KMS-11 (cell line): ENCODE measurements at regions not wholly inside any gene's neighbourhood (a gene's known extent, or its start where the extent isn't known, plus 50 kb on each side); places are given as distances from the start of the nearest gene placed in this dataset.

Source experiments
- H2AFZ ChIP-seq: fragments of 200-600 bp; sonication (generic); 2 replicates; pipeline ENCODE4 v1.6.1; 2016; ENCODE audit warnings: antibody characterized with exemption, mixed run types, low read depth
- H3K27ac ChIP-seq: fragments of 200-600 bp; sonication (generic); 2 replicates; pipeline ENCODE4 v1.6.1; 2016; ENCODE audit warnings: mild to moderate bottlenecking, mixed run types
- H3K27me3 ChIP-seq: fragments of 200-600 bp; sonication (generic); 2 replicates; pipeline ENCODE4 v1.6.1; 2017; ENCODE audit warnings: mild to moderate bottlenecking, low read depth, mixed run types, moderate library complexity; ENCODE audit not compliant: insufficient read depth
- H3K36me3 ChIP-seq: fragments of 200-600 bp; sonication (generic); 2 replicates; pipeline ENCODE4 v1.6.1; 2017; ENCODE audit warnings: mild to moderate bottlenecking, mixed run types; ENCODE audit not compliant: insufficient read depth
- H3K4me1 ChIP-seq: fragments of 200-600 bp; sonication (generic); 2 replicates; pipeline ENCODE4 v1.6.1; 2016; ENCODE audit warnings: mild to moderate bottlenecking, low read depth, mixed run types; ENCODE audit not compliant: poor library complexity, severe bottlenecking
- H3K4me2 ChIP-seq: fragments of 200-600 bp; sonication (generic); 2 replicates; pipeline ENCODE4 v1.7.0; 2016; ENCODE audit warnings: mild to moderate bottlenecking, mixed run types
- H3K4me3 ChIP-seq: fragments of 200-600 bp; sonication (generic); IDR thresholded peaks from 2 replicates; pipeline ENCODE4 v1.6.1; 2017; ENCODE audit warnings: low read depth, low read length, mixed read lengths; ENCODE audit not compliant: insufficient read depth
- H3K79me2 ChIP-seq: fragments of 200-600 bp; sonication (generic); 2 replicates; pipeline ENCODE4 v1.6.1; 2016; ENCODE audit warnings: low read depth, mixed run types; ENCODE audit not compliant: insufficient read depth
- H3K9ac ChIP-seq: fragments of 200-600 bp; sonication (generic); 2 replicates; pipeline ENCODE4 v1.6.1; 2016; ENCODE audit warnings: mild to moderate bottlenecking, mixed run types
- H4K20me1 ChIP-seq: fragments of 200-600 bp; sonication (generic); 2 replicates; pipeline ENCODE4 v1.6.1; 2016; ENCODE audit warnings: mild to moderate bottlenecking, mixed run types; ENCODE audit not compliant: insufficient read depth
- TF ChIP-seq, protein P1 (sequence below): fragments of 200-600 bp; sonication (generic); conservative IDR thresholded peaks from 2 replicates; pipeline ENCODE4 v1.6.1; 2017; ENCODE audit warnings: low read depth, mild to moderate bottlenecking, antibody characterized with exemption, low read length, moderate library complexity, mixed read lengths

GRCh38 chr22:48089601-48090331 lies 1327.3 kb downstream of the TBC1D22A start:
- Histone ChIP-seq H3K4me1 (no peaks in the 10 kb centered on the region), H3K4me3 (no peak overlapping the region), H3K9ac (no peak overlapping the region)

GRCh38 chr22:48088926-48089536 lies 1326.6 kb downstream of the TBC1D22A start:
- Histone ChIP-seq H3K9ac (no peak overlapping the region), H3K4me1 (no peaks in the 10 kb centered on the region), H3K4me2 (no peak overlapping the region), H2AFZ (no peak overlapping the region), H3K27ac (no peak overlapping the region), H3K79me2 (no peaks in the 10 kb centered on the region), H3K36me3 (no peaks in the 10 kb centered on the region), H3K27me3 (peaks cover 3% of the 10 kb centered on the region; the same call in 1 of the 2 replicates), H3K4me3 (no peak overlapping the region), H4K20me1 (no peaks in the 10 kb centered on the region)
- TF ChIP-seq, protein P1, sequence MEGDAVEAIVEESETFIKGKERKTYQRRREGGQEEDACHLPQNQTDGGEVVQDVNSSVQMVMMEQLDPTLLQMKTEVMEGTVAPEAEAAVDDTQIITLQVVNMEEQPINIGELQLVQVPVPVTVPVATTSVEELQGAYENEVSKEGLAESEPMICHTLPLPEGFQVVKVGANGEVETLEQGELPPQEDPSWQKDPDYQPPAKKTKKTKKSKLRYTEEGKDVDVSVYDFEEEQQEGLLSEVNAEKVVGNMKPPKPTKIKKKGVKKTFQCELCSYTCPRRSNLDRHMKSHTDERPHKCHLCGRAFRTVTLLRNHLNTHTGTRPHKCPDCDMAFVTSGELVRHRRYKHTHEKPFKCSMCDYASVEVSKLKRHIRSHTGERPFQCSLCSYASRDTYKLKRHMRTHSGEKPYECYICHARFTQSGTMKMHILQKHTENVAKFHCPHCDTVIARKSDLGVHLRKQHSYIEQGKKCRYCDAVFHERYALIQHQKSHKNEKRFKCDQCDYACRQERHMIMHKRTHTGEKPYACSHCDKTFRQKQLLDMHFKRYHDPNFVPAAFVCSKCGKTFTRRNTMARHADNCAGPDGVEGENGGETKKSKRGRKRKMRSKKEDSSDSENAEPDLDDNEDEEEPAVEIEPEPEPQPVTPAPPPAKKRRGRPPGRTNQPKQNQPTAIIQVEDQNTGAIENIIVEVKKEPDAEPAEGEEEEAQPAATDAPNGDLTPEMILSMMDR: no peak

More at GRCh38 chr22:48089601-48090331, 1327.3 kb downstream of the TBC1D22A start:
- Histone ChIP-seq H2AFZ (no peak overlapping the region), H3K27ac (no peak overlapping the region), H4K20me1 (no peaks in the 10 kb centered on the region), H3K79me2 (no peaks in the 10 kb centered on the region), H3K27me3 (peaks cover 3% of the 10 kb centered on the region; the same call in 1 of the 2 replicates), H3K4me2 (no peak overlapping the region), H3K36me3 (no peaks in the 10 kb centered on the region)
- TF ChIP-seq, protein P1: no peak

DNA sequence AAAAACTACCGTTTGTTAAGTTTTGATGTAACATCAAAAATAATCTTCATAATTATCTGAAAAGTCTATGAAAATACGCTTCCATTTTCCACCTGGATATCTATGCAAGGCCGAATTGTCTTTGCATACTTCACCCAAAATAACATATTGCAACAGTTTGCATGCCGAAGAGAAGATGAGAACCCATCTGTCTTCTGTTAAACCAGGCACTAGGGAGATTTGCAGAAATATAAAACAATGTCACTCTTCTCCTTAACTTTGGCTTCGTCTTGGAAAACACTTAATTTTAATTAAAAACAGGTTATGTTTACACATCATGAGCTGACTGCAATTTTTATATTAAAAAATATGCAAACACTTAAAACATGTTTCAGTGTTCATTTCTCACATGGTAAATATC lies 1325.8 kb downstream of the TBC1D22A start:
- TF ChIP-seq, protein P1: no peak
- Histone ChIP-seq H3K79me2 (no peaks in the 10 kb centered on the region), H3K27me3 (peaks cover 3% of the 10 kb centered on the region; the same call in 1 of the 2 replicates), H3K36me3 (no peaks in the 10 kb centered on the region), H3K4me1 (no peaks in the 10 kb centered on the region), H3K4me3 (no peak overlapping the region), H3K4me2 (no peak overlapping the region), H4K20me1 (no peaks in the 10 kb centered on the region), H2AFZ (no peak overlapping the region), H3K27ac (no peak overlapping the region), H3K9ac (no peak overlapping the region)

- Histone ChIP-seq H3K27me3 (peaks cover 3% of the 10 kb centered on the region; the same call in 1 of the 2 replicates), H3K9ac (no peak overlapping the region), H4K20me1 (no peaks in the 10 kb centered on the region), H3K36me3 (no peaks in the 10 kb centered on the region), H2AFZ (no peak overlapping the region), H3K4me2 (no peak overlapping the region), H3K4me3 (no peak overlapping the region), H3K27ac (no peak overlapping the region), H3K79me2 (no peaks in the 10 kb centered on the region), H3K4me1 (no peaks in the 10 kb centered on the region)
- TF ChIP-seq, protein P1: no peak
Measured at GRCh38 chr22:48085901-48086645, 1323.6 kb downstream of the TBC1D22A start.
